GM19025 (cell line): ENCODE measurements at regions not wholly inside any gene's neighbourhood (a gene's known extent, or its start where the extent isn't known, plus 50 kb on each side); places are given as distances from the start of the nearest gene placed in this dataset.
"Not testable (repeated sequence)": the region's sequence is repeated elsewhere in the genome, so short reads cannot be mapped to it uniquely, and the experiment has no call there.

Experiments
- ATAC-seq: cut with Tn5 transposase; IDR thresholded peaks from one replicate; pipeline ENCODE4 v1.9.1; 2021; ENCODE audit warnings: mild to moderate bottlenecking, low read depth, moderate library complexity; ENCODE audit not compliant: unreplicated experiment

DNA sequence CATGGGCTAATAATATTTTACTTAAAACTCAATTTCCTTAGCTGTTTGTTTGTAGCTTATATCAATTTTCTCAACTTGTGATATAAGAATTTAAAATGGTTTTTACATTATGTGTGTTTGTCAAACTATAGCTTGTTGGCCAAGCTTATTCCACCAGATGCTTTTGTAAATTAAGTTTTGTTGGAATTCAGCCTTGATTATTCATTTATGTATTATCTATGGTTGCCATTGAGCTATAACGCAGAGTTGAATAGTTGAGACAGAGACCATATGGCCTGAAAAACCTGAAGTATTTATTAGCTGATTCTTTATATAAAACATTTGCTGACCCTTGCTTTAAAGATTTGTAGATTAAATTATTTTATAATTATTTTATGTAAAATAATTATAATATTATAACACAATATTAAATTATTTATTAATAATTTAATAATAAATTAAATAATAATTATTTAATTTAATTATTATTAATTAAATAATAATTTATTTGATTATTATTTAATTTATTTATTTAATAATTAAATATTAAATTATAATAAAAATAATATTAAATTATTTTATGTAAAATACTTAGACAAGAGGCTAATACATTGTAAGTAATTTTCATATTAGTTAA, 779.6 kb upstream of the NECTIN3 start:
- no peak for ATAC-seq

DNA sequence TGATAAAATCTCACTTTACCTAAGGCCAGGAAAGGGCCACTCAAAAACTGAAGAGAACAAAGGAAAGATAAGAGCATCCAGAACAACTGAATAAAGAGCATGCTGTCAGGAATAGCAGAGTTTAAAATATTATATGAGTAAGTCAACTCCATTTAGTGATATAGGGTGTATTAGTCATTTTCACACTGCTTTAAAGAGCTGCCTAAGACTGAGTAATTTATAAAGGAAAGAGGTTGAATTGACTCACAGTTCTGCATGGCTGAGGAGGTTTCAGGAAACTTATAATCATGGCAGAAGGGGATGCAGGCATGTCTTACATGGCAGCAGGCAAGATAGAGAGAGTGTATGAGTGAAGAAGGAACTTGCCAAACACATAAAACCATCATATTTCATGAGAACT, 778.0 kb upstream of the NECTIN3 start:
- ATAC-seq, result no peak

- ATAC-seq, result no peak
Observed at GRCh38 chr3:110296885-110297284, 774.7 kb upstream of the NECTIN3 start.

DNA sequence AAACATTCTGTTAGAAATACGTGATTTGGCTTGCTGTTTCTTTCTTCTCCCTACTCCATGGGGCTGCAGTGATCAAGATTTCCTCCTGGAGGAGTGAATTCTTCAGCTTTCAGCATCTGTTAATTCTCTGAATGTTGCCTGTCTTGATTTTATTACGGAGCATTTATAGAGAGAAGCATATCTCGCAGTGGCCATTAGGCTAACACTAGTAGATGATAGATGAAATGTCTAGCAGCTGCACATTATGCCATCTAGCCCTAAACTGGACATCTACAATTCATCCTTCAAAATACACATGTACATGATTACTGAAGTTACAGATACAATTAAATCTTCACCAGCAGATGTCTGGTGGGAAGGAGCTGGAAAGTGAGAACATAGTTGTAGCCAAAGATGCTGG, 769.8 kb upstream of the NECTIN3 start:
- ATAC-seq, result no peak

DNA sequence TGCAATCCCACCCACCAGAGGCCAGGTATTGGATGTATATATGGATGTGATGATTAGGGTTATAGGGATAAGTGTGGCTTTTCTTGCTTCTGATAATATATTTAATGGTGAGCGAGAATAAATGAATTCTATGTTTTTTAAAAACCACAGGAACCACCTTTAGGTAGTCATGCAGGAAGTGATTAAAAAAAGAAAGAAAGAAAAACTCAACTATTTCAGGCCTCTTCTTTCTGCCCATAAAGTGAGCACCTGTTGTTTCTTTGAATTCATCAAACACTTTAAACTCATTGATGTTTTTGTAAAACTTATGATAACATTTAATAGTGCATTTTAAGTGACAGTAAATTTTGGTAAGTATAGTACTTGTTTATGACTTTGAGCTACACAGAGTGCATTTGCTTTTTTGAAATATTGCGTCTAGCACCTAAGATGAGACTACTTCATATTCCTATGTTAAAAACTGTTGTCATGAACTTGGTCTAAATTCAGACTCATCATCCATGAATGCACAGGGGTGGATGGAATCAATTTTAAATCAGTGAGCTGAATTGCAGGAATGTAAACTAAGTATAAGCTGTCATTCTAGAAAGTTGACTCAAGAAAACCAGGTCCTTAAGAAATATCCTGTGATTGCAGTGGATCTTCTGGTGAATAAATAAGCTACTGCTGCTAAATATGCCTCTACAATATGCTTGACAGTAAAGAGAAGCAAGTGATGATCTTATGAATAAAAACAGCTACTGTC, 764.4 kb upstream of the NECTIN3 start:
- ATAC-seq, result no peak

DNA sequence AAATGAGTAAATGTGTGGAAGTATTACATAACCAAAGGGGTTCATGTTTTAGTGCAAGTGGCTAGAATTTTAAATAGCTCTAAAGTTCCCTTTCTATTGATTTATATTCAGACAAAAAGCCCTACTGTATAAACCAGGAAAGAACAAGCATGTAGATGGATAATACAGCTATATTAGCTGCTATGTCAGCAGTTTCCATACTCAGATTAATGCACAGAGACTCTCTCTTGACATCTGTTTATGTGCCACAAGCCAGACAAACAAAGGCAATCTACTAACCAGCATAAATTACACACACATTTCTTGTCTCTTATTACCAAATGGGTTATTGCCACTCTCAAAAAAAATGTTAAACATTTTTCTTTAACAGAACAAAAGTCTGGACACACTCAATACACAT, 760.1 kb upstream of the NECTIN3 start:
- no peak for ATAC-seq

DNA sequence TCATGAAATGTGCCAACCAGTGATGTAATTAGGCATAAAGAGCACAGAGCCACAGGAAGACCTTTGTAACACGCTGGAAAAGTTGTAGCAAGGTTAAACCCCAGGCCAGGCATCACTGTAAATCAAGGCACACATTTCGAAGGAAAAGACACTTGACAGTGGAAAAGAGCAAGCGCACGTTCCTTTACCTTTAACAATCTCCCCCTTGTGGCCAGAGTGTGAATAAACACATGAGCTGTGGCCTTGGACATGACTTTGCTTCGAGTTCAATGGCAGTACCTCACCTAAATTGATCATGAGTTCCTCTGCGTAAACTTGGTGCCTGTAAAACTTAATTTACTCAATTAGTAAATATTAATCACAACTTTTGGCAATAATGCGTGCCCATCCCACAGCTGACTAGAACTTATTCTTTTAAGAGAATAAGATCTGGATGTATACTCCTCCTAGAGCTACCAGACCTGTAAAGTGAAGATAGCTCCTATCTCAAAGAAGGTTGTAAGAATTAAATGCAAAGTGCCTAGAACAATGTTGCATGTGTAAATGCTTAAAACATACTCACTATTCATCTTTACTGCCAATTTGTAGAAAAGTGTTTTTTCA, 757.0 kb upstream of the NECTIN3 start:
- peak; percentile 79 for ATAC-seq

DNA sequence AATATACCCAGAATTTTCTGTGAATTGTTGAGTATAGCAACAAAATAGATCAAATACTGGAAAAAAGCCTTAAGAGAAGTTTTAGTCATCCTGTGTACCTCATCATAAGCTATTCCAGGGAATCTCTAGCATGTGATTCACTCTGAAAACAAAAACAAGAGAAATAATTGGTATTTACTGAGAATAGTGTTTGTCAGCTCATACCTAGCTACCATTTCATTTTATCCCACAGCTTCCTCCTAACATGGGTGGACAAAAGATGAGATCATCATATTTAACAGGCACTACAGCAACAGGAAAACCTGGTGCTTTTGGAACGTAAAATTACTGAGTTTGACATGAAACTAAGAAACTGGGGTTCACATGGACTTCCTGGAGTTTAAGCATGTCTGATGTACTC, 753.5 kb upstream of the NECTIN3 start:
- no peak for ATAC-seq

- ATAC-seq, result no peak
Observed at GRCh38 chr3:110323349-110323748, 748.3 kb upstream of the NECTIN3 start.

DNA sequence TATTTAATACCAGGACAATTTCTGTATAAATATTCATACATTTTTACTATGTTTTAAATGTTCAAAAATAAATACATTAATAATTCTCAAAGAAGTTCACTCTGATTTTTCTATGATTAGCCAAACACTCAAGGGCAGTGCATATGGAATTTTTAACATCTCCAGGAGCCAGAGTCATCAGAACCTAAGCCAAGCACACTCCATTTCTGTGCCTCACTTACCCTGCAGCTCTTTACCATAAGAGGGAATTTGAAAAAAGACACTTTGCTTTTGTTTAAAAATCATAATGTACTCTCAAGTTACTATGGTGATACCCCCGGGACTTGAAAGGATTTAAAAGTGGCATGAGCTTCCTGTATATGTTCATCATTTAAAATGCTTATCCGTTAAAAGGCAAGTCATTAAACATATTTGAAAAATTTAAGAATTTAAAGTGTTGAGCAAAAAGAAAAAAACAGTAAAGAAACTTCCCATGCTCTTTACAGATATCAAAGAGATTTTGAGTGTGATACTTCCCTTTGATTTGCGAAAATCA, 747.4 kb upstream of the NECTIN3 start:
- ATAC-seq, result no peak

DNA sequence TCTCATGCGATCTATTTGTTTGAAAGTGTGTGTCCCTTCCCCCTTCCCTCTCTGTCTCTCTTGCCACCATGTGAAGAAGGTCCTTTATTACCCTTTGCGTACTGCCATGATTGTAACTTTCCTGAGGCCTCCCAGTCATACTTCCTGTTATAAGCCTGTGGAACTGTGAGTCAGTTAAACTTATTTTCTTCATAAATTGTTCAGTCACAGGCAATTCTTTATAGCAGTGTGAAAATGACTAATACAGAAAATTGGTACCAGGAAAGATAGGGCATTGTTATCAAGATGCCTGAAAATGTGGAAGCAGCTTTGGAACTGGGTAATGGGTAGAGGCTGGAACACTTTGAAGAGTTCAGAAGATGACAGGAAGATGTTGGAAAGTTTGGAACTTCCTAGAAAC, 743.7 kb upstream of the NECTIN3 start:
- no peak for ATAC-seq

DNA sequence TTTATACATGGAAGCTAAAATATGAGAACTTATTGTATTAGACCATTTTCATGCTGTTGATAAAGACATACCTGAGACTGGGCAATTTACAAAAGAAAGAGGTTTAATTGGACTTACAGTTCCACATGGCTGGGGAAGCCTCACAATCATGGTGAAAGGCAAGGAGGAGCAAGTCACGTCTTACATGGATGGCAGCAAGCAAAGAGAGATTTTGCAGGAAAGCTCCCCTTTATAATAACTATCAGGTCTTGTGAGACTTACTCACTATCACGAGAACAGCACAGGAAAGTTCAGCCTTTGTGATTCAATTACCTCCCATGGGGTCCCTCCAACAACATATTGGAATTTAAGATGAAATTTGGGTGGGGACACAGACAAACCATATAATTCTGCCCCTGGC, 740.1 kb upstream of the NECTIN3 start:
- ATAC-seq, result not testable (repeated sequence)

DNA sequence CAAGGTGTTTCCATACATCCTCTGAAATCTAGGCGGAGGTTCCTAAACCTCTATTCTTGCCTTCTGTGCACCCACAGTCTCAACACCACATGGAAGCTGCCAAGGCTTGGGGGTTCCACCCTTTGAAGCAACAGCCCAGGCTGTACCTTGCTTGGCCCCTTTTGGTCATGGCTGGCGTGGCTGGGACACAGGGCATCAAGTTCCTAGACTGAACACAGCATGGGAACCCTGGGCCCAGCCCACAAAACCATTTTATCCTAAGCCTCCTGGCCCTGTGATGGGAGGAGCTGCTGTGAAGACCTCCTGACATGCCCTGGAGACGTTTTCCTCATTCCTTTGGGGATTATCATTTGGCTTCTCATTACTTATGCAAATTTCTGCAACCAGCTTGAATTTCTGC, 739.0 kb upstream of the NECTIN3 start:
- no peak for ATAC-seq

DNA sequence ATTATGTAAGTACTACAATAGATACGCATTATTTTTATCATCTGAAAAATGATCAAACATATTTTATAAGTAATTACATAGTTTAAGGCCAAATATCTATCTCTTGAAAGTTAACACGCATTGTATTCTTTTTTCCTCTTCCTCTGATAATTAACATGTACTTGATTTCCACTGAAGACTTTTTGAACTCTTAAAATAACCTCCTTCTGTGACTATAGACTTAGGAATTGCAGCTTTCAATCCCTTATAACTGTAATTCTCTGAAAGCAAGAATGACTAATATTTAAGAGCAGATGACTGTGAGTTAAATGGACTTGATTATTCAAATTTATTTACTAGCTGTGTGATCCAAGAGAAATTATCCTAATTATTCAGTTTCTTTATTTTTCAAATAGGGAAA, 730.6 kb upstream of the NECTIN3 start:
- no peak for ATAC-seq

DNA sequence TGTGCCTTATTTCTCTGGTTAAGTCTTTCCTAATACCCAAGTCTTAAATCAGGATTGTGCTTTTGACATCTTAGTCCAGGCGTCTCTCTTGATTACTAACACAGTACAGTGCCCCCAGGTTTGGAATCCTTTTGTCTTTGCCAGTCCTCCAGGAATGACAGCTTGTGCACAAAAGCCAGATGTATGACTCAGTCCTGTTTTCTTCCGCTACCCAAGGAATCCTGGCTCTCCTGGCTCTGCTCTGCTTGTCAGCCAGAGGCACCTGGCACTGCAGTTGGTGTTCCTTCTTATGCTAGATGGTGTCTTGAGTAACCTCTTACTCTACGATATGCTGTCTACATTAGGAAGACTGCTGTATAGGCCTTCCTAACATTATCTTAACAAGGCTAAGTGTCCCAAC, 728.2 kb upstream of the NECTIN3 start:
- ATAC-seq, result no peak

- peak; percentile 91 for ATAC-seq
Observed at GRCh38 chr3:110343945-110344344, 727.7 kb upstream of the NECTIN3 start.

DNA sequence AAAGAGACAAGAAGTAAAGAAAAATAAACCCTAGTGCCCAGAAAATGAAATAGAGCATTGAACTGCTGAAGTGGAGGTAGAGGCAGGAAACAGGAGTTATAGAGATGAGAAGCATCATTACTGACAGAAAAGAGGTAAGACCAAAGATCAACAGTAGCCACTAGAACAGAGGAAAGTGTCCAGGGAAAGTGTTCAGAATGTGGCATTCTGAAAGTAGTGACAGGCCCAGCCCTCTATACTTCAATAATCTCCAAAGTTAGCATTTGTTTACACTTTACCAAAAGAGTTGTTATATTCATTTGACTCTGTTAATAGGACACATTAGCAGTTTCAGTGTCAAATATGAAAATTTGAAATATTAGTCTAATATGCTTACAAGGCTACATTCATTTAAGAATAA, 727.1 kb upstream of the NECTIN3 start:
- ATAC-seq, result no peak

DNA sequence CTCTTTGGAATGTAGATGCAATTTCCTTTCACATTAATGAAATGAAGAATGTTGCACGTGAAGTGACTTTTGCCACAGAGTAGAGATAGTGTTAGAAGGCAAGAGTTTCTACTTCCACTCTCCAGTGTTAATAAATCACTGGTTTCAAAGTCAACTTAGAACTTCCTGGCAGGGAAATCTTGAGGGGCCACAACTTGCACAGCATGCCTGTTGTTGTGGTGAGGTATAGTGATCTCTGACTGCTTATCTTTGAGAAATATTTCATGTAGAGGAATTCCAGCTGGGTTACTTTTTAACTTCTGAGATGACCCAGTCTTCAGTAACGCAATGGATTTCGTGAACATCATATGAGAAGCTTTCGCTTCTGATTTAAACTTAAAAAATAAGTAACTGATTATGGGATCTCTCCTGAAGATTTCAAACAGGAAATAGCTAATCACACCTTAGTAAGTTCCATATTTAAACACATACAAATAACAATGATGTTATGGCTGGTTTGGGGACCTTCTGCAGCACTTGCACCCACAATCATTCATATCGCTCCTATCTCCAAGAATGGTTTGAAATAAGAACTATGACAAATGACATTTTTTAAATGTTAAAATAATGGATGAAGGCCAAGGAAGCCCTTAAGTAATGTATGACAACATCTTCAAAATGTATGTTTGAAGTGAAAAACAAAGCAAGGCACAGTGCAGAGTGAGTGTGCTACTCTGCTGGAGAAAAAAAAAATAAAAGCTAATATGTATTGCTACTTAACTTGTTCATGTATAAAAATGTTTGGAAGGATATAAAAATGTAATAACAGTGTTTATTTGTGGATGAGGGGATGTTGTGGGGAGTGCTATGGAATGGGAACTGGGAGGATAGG, 726.5 kb upstream of the NECTIN3 start:
- ATAC-seq, result peak; percentile 38

DNA sequence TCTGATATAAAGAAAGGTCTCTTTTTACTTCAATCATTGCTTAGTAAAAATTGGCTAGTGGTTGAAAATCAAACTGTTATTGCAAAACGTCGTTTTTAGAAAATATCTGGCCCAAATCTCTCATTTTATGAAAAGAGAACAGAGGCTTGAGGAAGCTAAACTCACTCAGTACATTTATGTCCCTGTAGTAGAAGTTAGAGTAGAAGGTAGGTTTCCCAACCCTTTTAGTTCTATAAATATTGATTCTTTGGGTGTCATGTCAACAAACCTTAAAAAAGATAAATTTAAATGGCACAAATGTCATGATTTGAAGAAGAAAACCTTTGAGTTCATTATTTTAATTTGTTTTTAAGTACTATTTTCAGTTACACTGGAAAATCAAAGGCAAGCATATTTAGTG, 722.3 kb upstream of the NECTIN3 start:
- no peak for ATAC-seq

GRCh38 chr3:110352841-110353604, 718.6 kb upstream of the NECTIN3 start:
- no peak for ATAC-seq
